MM.1S (cell line): ENCODE measurements at regions not wholly inside any gene's neighbourhood (a gene's known extent, or its start where the extent isn't known, plus 50 kb on each side); places are given as distances from the start of the nearest gene placed in this dataset.

Experiments
- DNase-seq: peaks from one replicate; pipeline ENCODE4 v3.0.0-alpha.2; 2015
- H2AFZ ChIP-seq: fragments of 300-600 bp; sonication (generic); 2 replicates; pipeline ENCODE4 v1.6.0; 2016; ENCODE audit warnings: antibody characterized with exemption, low read length
- H3F3A ChIP-seq: fragments of 300-600 bp; sonication (generic); 2 replicates; pipeline ENCODE4 v1.6.1; 2016; ENCODE audit warnings: mild to moderate bottlenecking, antibody characterized with exemption, low read length, moderate library complexity, mixed read lengths; ENCODE audit not compliant: insufficient read depth
- H3K27ac ChIP-seq: fragments of 300-600 bp; sonication (generic); 2 replicates; pipeline ENCODE4 v1.5.1; 2016; ENCODE audit warnings: mild to moderate bottlenecking, low read length
- H3K27me3 ChIP-seq: fragments of 300-600 bp; sonication (generic); replicated peaks from 2 replicates; pipeline ENCODE4 v1.6.0; 2016; ENCODE audit warnings: low read length; ENCODE audit not compliant: insufficient read depth
- H3K36me3 ChIP-seq: fragments of 300-600 bp; sonication (generic); replicated peaks from 2 replicates; pipeline ENCODE4 v1.6.1; 2016; ENCODE audit warnings: mild to moderate bottlenecking, low read length, mixed read lengths; ENCODE audit not compliant: insufficient read depth
- H3K4me1 ChIP-seq: fragments of 300-600 bp; sonication (generic); 2 replicates; pipeline ENCODE4 v1.6.1; 2016; ENCODE audit warnings: low read length, mixed read lengths
- H3K4me2 ChIP-seq: fragments of 300-600 bp; sonication (generic); 2 replicates; pipeline ENCODE4 v1.6.0; 2016; ENCODE audit warnings: low read depth, low read length
- H3K4me3 ChIP-seq: fragments of 300-600 bp; sonication (generic); 2 replicates; pipeline ENCODE4 v1.5.1; 2016; ENCODE audit warnings: low read length, mixed read lengths
- H3K79me2 ChIP-seq: fragments of 300-600 bp; sonication (generic); 2 replicates; pipeline ENCODE4 v1.6.1; 2016; ENCODE audit warnings: mixed run types, low read length, mixed read lengths
- H3K9ac ChIP-seq: fragments of 300-600 bp; sonication (generic); 2 replicates; pipeline ENCODE4 v1.6.1; 2016; ENCODE audit warnings: low read length, mixed read lengths
- H3K9me2 ChIP-seq: fragments of 300-600 bp; sonication (generic); replicated peaks from 2 replicates; pipeline ENCODE4 v1.6.1; 2016; ENCODE audit warnings: mild to moderate bottlenecking, low read length, mixed read lengths; ENCODE audit not compliant: insufficient read depth
- H3K9me3 ChIP-seq: fragments of 300-600 bp; sonication (generic); replicated peaks from 2 replicates; pipeline ENCODE4 v1.6.1; 2016; ENCODE audit warnings: mild to moderate bottlenecking, low read length, mixed read lengths; ENCODE audit not compliant: insufficient read depth
- H4K20me1 ChIP-seq: fragments of 300-600 bp; sonication (generic); 2 replicates; pipeline ENCODE4 v1.6.1; 2016; ENCODE audit warnings: mild to moderate bottlenecking, low read length, moderate library complexity, mixed read lengths; ENCODE audit not compliant: insufficient read depth
- EZH2 ChIP-seq: fragments of 300-600 bp; sonication (generic); optimal IDR thresholded peaks from 2 replicates; pipeline ENCODE3; 2017; ENCODE audit warnings: low read depth, mild to moderate bottlenecking, antibody characterized with exemption, low read length, mixed read lengths
- EZH2phosphoT487 ChIP-seq: fragments of 300-600 bp; sonication (generic); IDR thresholded peaks from 2 replicates; pipeline ENCODE4 v1.6.1; 2018; ENCODE audit warnings: antibody characterized with exemption, low read length
- TF ChIP-seq, protein P1 (sequence below): fragments of 300-600 bp; sonication (generic); IDR thresholded peaks from 2 replicates; pipeline ENCODE4 v1.5.1; 2016; ENCODE audit warnings: antibody characterized with exemption, low read length, mixed read lengths

DNA sequence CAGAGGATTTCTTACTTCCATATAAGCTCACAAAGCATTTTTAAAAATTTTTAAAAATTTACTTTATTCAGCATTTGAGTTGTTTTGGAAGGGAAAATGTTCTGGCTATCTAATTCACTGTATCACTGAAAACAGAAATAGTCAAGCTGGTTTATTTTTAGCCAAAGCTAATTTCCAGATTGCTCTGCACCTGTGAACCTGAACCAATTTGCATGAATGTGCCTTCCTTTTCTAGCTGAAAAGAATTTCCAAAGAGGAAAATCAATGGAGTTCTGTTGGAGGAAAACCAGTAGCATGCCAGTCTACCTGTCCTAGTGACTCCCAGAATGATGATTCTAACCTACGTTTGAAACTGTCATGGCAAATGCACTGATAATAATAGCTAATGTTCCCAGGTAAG, 134.2 kb upstream of the LIPC start:
- Histone ChIP-seq H3K4me2 (peak overlapping the region; percentile 57), H3K4me3 (peak overlapping the region; percentile 10; the same call in 1 of the 2 replicates), H3K9me3 (no peaks in the 10 kb centered on the region), H3K9me2 (no peaks in the 10 kb centered on the region), H3K4me1 (peaks cover 77% of the 10 kb centered on the region), H4K20me1 (no peaks in the 10 kb centered on the region), H3K9ac (peak overlapping the region; percentile 44), H3K79me2 (no peaks in the 10 kb centered on the region), H3K27me3 (no peaks in the 10 kb centered on the region), H3K36me3 (no peaks in the 10 kb centered on the region), H3F3A (peaks cover 50% of the 10 kb centered on the region), H2AFZ (no peak overlapping the region), H3K27ac (peak overlapping the region; percentile 93)
- TF ChIP-seq, protein P1, sequence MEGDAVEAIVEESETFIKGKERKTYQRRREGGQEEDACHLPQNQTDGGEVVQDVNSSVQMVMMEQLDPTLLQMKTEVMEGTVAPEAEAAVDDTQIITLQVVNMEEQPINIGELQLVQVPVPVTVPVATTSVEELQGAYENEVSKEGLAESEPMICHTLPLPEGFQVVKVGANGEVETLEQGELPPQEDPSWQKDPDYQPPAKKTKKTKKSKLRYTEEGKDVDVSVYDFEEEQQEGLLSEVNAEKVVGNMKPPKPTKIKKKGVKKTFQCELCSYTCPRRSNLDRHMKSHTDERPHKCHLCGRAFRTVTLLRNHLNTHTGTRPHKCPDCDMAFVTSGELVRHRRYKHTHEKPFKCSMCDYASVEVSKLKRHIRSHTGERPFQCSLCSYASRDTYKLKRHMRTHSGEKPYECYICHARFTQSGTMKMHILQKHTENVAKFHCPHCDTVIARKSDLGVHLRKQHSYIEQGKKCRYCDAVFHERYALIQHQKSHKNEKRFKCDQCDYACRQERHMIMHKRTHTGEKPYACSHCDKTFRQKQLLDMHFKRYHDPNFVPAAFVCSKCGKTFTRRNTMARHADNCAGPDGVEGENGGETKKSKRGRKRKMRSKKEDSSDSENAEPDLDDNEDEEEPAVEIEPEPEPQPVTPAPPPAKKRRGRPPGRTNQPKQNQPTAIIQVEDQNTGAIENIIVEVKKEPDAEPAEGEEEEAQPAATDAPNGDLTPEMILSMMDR, result no peak
- TF ChIP-seq EZH2, result no peak
- TF ChIP-seq EZH2phosphoT487, result no peak
- peak; percentile 52 for DNase-seq

DNA sequence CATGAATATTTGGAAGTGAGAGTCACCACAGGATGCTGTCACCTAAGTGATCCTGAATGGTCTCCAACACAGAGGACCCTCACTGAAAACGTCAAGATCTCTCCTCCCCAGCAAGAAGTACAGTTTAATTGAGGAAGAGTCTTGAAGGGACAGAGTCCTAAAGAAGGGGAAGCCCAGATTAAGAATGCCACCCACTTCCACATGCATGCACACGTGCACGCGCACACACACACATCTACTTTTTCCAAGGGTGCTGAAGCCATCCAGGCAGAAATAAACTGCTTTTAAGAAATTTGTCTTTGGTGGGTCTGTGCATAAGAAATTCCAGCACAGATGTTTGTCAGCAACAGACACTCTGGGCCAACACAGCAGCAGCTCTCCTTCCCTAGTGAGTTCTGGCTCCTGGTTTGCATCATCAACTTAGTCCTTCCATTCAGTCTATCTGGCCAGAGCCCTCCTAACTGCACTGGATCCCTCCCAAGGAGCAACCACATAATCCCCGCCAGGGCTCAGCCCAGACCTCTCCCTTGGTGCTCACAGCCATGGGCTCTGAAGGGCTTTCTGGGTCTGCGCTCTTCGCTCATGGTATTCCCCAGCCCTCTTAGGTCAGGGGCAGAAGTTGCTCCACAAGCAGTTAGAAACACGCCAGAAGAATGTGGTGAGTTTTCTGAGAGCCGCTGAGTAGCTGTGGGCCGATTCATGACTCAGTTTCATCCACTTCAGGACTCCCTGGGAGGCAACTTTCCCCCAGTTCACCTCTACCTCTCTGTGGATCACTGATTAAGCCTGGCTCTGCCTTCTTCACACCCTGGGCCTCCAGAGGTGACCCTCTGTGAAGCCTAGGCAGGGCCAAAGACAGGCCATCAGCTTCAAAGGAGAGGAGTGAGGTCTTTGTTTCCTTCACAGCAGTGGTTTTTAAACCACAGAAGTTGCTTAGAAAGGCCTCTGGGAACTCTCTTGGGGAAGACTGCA, 132.6 kb upstream of the LIPC start:
- Histone ChIP-seq H3F3A (peaks cover 36% of the 10 kb centered on the region), H4K20me1 (no peaks in the 10 kb centered on the region), H3K36me3 (no peaks in the 10 kb centered on the region), H3K79me2 (no peaks in the 10 kb centered on the region), H3K27me3 (no peaks in the 10 kb centered on the region), H3K9me2 (no peaks in the 10 kb centered on the region), H3K9me3 (no peaks in the 10 kb centered on the region), H3K4me1 (peaks cover 73% of the 10 kb centered on the region), H3K4me3 (no peak overlapping the region), H3K27ac (peak overlapping the region; percentile 93; the same call in 1 of the 2 replicates), H2AFZ (no peak overlapping the region), H3K9ac (no peak overlapping the region), H3K4me2 (no peak overlapping the region)
- no peak for DNase-seq
- TF ChIP-seq EZH2phosphoT487 (no peak), EZH2 (no peak)
- TF ChIP-seq, protein P1, result no peak

DNA sequence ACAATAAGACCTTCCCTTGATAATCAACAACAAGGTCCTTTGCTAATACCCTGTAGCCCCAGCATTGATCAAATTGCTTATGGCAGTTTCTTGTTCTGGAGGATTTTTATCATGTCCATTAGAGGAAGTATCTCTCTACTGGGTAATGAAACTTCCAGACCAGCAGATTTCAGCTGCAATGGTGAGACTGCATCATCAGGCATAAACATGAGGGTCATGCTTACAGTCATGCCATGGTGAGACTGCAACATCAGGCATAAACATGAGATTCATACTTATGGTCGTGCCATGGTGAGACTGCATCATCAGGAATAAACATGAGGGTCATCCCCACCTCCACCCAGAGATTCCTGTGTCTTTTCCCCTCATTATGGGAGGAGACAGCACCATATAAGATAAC, 129.0 kb upstream of the LIPC start:
- no peak overlapping the region for H3K4me2 ChIP-seq
- no peaks in the 10 kb centered on the region for H3K27me3 ChIP-seq
- H4K20me1 ChIP-seq, result no peaks in the 10 kb centered on the region
- no peaks in the 10 kb centered on the region for H3K9me2 ChIP-seq
- peak overlapping the region; percentile 8; the same call in 1 of the 2 replicates for H2AFZ ChIP-seq
- DNase-seq, result no peak
- H3K4me3 ChIP-seq, result no peak overlapping the region
- TF ChIP-seq EZH2 (no peak), EZH2phosphoT487 (no peak)
- TF ChIP-seq, protein P1, result no peak
- peaks cover 37% of the 10 kb centered on the region for H3K4me1 ChIP-seq
- H3K9ac ChIP-seq, result no peak overlapping the region
- H3K27ac ChIP-seq, result no peak overlapping the region
- H3K9me3 ChIP-seq, result no peaks in the 10 kb centered on the region
- no peaks in the 10 kb centered on the region for H3K36me3 ChIP-seq
- H3F3A ChIP-seq, result peaks cover 11% of the 10 kb centered on the region; the same call in 1 of the 2 replicates
- H3K79me2 ChIP-seq, result no peaks in the 10 kb centered on the region
